HG03558 (cell line): ENCODE measurements at regions not wholly inside any gene's neighbourhood (a gene's known extent, or its start where the extent isn't known, plus 50 kb on each side); places are given as distances from the start of the nearest gene placed in this dataset.

Source experiments
- ATAC-seq: cut with Tn5 transposase; IDR thresholded peaks from one replicate; pipeline ENCODE4 v1.9.1; 2021; ENCODE audit warnings: moderate number of reproducible peaks; ENCODE audit not compliant: unreplicated experiment; ENCODE audit errors: extremely low read depth

DNA sequence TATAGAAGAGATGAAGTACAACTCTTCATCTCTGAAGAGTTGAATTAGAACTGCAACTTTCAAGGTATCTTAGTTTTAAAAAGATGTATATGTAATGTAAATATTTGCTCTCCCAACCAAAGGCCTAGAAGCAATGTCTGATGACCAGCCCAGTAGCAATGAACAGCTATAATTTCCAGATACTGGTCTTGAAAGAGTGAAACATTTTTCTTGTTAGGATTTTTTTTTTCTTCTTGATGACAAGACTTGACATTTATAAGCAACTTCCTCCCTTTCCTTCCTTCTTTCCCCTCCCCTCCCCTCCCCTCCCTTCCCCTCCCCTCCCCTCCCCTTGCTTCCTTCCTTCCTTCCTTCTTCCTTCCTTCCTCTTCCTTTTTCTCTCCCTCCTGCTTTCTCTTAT, 423.4 kb downstream of the ZIC1 start:
- ATAC-seq = no peak

DNA sequence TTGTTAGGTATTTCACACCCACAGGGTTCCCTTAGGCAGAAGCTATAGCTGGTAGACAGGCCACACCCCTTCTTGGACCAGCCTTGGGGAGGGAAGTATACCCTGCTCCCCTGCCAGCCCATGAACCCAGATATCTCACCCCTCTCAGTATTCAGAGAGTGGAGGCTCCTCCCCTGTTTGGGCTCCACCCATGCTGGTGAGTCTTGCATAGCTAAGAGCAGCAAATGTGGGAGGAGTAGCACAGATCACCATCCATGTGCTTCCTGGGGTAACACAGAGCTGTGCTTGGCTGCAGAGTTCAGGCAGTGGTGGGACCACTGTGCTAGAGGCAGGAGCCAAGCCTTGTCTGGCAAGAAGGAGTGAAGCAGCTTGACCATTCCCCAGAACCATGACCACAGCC, 427.2 kb downstream of the ZIC1 start:
- no peak for ATAC-seq

DNA sequence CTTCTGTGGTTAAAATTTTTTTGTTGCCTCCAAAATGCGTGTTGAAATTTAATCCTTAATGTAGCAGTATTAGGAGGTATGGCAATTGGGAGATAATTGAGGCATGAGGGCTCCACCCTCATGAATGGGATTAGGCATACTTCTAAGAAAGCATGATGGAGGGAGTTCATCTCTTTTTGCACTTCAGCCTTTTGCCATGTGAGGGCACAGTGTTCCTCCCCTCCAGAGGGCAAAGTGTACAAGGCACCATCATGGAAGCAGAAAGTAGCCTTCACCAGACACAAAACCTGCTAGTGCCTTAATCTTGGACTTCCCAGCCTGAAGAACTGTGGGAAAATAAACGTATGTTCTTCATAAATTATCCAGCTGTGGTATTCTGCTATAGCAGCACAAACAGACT, 429.5 kb downstream of the ZIC1 start:
- ATAC-seq = no peak

DNA sequence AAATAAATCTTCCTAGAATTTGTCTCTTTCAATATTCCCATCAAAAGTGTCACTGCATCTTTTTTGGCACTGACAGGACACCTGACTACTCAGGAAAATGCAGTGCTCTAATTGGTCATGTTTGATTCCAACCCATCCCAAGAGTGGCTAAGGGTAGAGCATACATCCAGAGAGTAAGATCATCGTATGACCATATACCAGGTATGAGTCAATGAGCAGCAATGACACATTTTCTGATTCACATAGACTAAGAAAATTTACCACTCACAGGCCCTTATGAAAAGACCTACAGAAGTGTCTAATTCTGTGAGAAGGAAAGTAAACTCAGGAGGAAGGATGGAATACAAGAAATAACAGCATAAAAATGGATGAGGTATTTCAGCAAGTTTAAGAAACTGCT, 434.2 kb downstream of the ZIC1 start:
- no peak for ATAC-seq

DNA sequence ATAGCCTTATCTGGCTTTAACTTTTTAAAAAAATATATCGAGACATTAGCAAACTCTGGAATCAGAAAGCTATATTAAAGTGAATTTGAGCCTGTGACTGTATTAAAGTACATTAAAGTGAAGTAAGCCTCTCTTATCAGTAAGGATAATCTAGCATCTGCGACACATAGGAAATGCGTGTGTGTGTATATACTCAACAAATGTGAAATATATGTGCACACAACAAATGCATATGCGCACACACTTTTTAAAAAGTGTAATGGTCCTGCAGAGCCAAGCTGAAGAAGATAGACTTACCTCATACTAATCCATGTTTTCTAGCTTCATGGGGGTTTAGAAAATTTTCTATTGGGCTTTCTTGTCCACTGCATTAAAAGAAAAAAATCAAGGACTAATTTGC, 437.1 kb downstream of the ZIC1 start:
- no peak for ATAC-seq

DNA sequence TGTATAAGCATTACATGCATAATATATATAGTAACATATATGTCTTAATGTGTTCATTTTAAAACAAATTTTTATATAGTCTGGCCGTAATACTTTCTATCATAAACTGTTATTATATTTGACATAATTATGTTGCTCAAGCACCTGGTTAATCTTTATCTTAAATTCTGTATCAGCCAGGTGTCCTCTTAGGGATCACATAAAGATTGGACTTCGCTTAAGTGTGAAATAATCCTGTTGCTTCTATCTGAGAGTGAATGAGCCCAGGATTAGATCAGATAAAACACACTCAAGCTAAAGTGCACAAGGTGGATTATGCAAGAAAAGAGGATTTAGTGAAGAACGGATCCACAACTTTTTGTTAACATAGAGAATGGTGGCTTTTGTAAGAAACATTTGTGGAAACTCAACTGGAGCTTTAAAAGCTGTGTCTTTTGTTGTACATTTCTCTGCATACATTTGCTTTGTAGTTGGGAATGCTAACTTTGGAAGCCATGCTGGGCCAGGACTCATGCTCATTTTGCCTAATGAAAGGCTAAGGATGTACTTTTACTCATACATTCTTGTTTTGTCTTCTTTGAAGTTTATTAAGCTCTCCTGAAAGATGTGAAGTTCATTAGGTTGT, 437.8 kb downstream of the ZIC1 start:
- ATAC-seq = no peak

DNA sequence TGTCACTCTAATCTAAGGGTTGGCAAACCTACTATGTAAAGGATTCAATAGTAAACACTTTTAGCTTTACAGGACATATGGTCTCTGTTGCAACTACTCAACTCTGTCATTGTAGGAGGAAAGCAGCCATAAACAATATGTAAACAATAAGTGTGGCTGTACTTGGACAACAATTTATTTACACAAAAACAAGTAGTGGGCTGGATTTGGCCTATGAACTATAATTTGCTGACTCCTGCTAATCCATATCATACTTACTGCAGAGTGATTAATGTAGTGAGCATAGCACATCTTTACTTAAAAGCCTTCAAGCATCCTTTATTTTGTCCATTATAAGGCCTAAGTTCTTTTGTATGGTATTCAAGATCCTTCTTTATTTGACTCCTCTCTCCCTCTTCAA, 441.9 kb downstream of the ZIC1 start:
- ATAC-seq = no peak

DNA sequence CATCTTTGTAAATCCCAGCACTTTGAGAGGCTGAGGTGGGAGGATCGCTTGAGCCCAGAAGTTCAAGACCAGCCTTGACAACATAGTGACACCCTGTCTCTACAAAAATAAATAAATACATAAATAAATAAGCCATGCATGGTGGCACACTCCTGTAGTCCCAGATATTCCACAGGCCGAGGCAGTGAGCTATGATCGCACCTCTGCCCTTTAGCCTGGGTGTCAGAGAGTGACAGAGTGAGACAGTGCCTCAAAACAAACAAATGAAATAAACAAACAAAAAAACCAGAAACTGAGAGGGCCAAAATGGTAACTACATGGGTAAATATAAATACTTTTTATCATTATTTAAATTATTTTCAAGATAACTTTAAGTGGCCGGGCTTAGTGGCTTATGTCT, 445.4 kb downstream of the ZIC1 start:
- ATAC-seq = no peak

DNA sequence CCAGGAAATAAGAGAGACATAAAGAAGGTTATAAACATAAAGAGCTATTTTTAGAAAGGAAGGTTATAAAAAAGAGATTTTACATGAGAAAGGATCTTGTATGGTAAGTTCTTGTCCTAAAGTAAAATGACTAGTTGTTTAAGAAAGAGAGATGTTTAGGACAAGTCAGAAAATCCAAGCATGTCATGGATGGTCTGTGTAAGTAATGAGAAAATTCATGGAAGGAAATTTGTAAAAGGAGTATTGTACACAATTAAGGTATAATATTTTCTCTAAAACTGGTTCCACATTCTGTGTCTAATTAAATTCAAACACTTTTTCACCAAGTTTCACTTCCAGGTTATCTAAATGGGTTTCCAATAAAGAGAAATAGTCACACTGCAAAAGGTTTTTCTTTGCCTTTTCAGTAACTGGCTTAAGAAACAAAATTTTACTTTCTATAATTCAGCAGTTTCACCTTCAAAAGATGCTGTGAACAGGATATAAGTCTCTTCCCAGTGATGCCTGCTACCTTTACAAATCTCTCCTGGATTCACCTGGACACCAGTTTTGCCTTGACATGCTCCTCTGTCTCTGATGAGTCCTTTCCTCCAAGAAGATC, 455.7 kb downstream of the ZIC1 start:
- no peak for ATAC-seq

DNA sequence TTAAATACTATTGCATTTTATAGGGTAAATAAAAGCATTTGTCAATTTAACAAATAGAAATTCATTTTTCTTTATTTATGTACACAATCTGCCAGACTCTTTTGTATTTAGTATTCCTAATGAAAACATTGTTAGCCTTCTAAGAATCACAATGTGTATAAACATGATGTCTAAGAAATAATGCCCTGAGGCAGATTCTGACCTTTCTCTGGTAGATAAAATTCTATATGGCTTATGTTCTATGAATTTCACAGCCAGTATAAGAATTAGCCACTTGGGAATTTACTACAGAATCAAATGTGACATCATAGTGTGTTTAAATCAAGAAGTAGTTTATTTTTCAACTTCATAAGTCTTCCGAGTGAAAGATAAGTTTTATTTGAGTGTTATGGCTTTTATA, 457.4 kb downstream of the ZIC1 start:
- no peak for ATAC-seq

DNA sequence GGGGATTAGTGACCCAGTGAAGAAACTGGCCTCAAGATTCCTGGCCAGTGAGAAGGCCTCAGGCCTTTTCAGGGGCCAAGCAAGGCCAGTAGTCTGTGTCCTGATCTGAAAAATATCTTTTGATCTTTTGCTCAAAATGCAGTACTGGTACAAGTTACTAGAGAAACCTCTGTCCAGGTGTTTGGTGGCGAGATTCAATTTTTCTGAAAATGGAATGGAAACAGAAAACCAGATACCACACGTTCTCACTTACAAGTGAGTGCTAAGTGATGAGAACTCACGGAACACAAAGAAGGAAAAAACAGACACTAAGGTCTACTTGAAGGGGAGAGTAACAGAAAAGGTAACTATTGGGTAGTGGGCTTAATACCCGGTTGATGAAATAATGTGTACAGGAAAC, 463.4 kb downstream of the ZIC1 start:
- ATAC-seq = no peak

DNA sequence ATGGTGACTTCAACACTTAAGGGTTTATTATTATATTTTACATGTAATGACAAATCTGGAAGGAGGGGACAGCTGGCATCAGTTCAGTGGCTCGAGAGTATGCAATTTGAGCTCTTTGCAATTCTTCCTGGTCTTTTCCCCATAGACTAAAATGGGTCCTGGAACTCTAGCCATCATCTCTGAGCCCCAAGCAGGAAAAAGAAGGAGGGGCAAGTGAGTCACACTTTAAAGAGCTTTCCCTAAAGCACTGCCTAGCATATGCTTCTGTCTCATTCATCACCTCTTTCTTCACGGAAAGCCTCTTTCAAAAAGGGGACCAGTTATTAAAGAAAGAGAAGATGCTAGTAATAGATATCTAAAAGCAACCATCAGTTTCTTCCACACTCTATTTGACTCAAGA, 466.3 kb downstream of the ZIC1 start:
- no peak for ATAC-seq

DNA sequence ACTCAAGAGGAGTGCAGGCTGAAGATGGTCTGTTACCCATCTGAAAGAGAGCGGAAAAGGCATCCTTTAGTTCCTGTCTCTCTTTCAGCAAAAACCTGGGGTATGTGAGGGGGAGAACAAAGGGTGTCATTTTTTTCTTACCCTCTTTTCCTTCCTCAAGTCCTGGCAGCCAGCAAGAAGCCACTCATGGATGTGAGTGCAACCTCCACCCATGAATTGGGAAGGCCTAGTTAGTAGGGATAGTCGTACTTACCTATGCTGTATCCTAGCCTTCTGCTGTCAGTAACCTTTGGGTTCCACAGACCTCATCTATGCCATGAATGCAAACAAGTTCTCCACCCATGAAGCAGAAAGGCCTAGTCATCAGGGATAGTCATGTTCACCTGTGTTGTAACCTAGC, 472.8 kb downstream of the ZIC1 start:
- ATAC-seq = no peak

DNA sequence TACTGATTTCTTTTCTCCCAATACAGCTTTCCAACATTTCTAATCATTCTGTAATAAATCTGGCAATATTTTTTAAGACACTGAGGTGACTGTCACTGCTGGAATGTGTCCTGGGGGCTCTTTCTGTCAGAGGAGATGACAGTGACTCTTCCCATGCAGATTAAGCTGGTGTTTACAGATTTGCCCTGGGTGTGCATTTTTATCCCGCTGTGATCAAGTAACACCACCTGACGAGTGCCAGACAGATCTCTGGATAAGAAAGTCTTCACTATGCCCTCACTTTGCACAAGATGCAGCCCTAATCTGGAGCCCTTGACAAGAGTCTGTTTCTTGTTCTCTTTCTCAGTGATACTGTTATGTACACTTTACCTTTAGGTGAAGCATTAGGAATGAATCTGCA, 477.7 kb downstream of the ZIC1 start:
- ATAC-seq = no peak

DNA sequence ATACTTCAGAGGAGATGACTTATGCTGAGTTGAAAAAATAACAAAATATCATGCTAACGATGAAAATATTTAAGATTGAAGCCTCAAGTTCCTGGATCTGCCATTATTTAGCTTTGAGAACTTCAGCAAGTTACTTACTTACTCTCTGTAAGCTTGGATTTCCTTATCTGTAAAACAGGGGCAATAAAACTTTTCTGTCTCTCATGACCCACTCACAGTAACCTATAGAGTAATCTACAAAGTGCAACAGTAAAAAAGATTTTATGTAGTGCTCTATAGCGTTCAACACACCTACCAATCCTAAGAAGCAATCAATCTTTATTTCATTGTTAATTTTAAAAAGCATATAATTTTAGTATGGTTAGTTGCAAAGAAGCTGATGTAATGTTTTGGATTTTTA, 478.6 kb downstream of the ZIC1 start:
- no peak for ATAC-seq

DNA sequence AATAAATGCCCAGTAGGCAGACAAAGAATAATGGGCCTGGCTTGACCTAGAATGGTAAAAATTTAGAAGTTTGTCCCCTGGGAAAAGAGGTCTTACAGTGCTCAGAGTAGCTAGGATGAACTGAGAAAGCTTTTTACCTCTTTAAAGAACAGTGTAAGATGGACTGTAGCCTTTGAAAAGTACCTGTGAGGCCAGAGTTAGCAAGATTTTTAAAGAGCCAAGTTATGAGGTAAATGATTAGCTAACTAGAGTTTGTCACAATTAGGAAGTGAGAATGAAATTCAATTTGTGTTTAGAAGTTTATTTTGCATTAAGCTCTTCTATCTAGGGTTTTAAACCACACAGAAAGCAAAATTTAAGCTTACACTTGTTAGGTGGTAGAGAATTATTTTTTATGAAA, 480.9 kb downstream of the ZIC1 start:
- peak; percentile 73 for ATAC-seq

DNA sequence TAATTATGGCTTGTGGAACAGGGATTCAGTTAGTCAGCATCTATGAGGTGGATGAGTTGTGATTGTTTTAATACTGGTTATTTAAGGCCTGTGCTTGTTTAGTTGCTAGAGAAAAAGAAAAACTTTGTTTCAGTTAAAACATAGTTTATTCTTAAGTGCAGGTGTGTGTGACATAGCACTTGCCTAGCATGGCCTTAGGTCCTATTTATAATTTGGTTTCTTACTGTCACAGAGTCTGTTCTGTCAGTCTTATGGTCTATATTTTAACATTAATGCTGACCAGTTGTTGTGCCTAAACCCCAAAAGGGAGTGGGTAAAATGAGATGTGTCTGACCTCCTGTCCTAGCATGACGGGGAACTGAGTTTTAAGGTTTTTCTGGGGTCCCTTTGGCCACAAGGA, 486.3 kb downstream of the ZIC1 start:
- ATAC-seq = no peak

DNA sequence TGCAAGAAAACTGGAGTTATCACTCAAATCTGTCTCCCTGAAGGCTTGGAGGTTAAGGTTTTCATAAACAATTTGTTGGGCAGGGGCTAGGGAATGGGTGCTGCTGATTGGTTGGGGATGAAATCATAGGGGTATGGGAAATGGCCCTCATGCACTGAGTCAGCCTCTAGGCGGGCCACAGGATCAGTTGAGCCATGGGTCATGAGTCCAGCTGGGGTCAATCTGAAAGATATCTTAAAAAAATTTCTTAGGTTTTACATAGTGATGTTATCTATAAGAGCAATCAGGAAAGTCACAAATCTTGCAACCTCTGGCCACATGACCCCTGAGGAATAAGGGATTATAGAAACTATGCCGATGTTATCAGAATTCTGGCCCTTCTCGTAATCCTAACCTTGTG, 491.7 kb downstream of the ZIC1 start:
- no peak for ATAC-seq

DNA sequence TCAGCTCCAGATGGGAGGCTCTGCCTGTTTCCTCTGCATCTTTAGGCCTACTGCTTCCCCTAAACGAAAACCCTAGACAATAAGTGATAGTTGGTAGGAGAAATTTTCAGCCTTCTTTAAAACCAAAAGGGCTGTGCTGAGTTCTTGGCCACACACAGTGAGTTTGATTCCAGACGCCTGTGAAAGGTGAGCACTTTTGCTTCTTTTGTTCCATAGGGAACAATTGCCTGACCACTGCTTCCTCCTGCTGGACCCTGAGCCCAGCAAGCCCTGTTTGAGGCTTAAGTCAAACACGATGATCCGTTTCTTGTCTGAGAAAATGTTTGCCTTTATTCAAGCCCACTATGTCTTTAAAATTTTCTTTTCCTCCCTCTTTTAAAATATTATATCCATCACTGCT, 493.9 kb downstream of the ZIC1 start:
- ATAC-seq = no peak

DNA sequence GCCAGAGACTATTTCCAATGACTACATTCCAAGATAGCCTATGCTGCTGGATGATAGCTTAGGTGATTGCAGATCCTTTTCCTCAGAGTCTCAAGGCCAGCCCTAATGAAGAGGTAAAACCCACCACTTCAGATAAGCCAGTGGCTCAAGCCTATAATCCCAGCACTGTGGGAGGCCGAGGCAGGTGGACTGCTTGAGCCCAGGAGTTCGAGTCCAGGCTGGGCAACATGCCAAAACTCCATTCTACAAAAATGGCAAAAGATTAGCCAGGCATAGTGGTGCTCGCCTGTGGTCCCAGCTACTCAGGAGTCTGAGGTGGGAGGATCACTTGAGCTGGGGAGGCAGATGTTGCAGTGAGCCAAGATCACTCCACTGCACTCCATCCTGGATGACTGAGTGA, 495.3 kb downstream of the ZIC1 start:
- no peak for ATAC-seq

DNA sequence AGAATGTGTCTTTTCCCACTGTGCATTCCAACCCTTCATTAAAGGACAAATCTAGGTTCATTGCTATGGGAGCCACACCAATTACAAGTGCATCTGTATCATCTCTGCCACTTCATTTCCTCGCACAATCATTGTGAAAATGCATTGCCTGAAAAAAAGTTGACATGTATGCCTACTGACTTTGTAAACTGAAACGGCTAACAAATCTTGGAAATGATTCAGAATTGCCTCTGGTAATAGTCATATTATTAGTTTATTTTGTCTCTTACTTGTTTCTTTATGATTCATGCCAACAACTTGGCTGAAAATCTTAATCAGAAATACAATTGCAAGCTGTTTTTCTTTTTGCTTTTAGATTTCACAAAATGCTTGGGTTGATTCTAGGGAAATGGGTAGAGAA, 497.1 kb downstream of the ZIC1 start:
- no peak for ATAC-seq

DNA sequence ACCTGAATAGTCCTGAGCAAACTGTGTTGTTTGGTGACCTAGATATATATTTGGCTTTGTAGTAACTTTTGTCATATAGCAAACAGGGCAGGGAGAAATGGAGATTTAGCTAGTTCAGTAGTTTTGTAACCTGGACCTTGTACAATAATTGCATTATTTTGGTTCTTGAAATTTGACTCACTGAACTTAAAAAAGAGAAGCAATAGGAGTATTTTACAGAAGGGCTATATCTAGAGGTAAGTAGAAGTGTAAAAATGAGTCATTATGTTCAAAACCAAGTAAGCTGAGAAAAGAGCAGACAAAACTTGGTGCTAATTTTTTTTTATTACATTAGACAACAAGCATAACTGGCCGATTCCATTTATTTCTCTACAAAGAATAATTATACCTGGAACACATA, 505.4 kb downstream of the ZIC1 start:
- no peak for ATAC-seq

DNA sequence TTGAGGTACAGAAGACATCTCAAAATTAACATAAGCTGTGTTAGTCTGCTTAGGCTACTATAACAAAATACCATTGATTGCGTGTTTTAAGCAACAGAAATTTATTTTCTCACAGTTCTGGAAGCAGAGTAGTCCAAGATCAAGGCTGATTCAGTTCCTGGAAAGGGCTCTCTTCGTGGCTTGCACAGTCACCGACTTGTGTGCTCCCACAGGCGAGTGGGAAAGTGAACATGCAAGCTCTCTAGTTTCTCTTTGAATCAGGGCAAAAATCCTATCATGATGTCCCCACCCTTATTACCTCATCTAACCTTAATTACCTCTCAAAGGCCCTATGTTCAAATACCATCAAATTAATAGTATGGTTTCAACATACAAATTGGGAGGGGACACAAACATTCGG, 505.9 kb downstream of the ZIC1 start:
- no peak for ATAC-seq
